Gastrocnemius medialis (tissue), 4 donors: ENCODE measurements at regions not wholly inside any gene's neighbourhood (a gene's known extent, or its start where the extent isn't known, plus 50 kb on each side); places are given as distances from the start of the nearest gene placed in this dataset.
A peak's percentile ranks its signal among the peaks of the same experiment; 100 is the strongest.

Experiments used
- ATAC-seq, 2 donors: fragments of 150-250 bp; one replicate each; pipeline ENCODE4 v1.9.1; 2016
- DNase-seq, 2 donors: peaks; one replicate each; pipeline ENCODE4 v3.0.0-alpha.2; 2019
- H3K27ac ChIP-seq, 4 donors: fragments of 200-600 bp; sonication (generic); 1 replicate in 1 of 4; 2 replicates in 3 of 4; pipeline ENCODE4 v1.5.1; 2016 to 2018; ENCODE audit warnings: mild to moderate bottlenecking in 2 of 4, moderate library complexity in 1 of 4
- H3K27me3 ChIP-seq, 3 donors: fragments of 200-600 bp; sonication (generic) in 2 of 3; 1 replicate in 1 of 3; 2 replicates in 2 of 3; pipeline versions ENCODE4 v1.5.1 to v1.6.0; 2016 to 2019; ENCODE audit warnings: mild to moderate bottlenecking in 1 of 3, moderate library complexity in 1 of 3
- H3K36me3 ChIP-seq, 2 donors: fragments of 200-600 bp; sonication (generic) in 1 of 2; one replicate each; pipeline ENCODE4 v1.5.1; 2017 to 2018
- H3K4me1 ChIP-seq, 2 donors: fragments of 200-600 bp; sonication (generic) in 1 of 2; one replicate each; pipeline ENCODE4 v1.5.1; 2016 to 2017; ENCODE audit warnings: mild to moderate bottlenecking in 2 of 2
- H3K4me3 ChIP-seq, 4 donors: fragments of 200-600 bp; sonication (generic) in 3 of 4; 1 replicate in 1 of 4; 2 replicates in 3 of 4; pipeline ENCODE4 v1.5.1; 2016 to 2019; ENCODE audit warnings: mild to moderate bottlenecking in 2 of 4
- H3K9me3 ChIP-seq, 3 donors: fragments of 200-600 bp; sonication (generic) in 2 of 3; 1 replicate in 1 of 3; 2 replicates in 2 of 3; pipeline ENCODE4 v1.5.1; 2016 to 2019
- CTCF ChIP-seq, 5 experiments: fragments of 450-650 bp in 3 of 5; fragments of 200-600 bp in 2 of 5; sonication (generic) in 2 of 5; IDR thresholded peaks in 4 of 5; conservative IDR thresholded peaks in 1 of 5; 1 replicate in 4 of 5; 2 replicates in 1 of 5; pipeline ENCODE4 v1.5.1; 2016 to 2019; ENCODE audit warnings: antibody characterized with exemption in 5 of 5, mild to moderate bottlenecking in 3 of 5, moderate library complexity in 3 of 5
- POLR2A ChIP-seq, 2 donors: fragments of 450-650 bp; IDR thresholded peaks; one replicate each; pipeline ENCODE4 v1.6.1; 2017; ENCODE audit warnings: antibody characterized with exemption in 2 of 2, mild to moderate bottlenecking in 2 of 2, moderate library complexity in 2 of 2
- in situ Hi-C, 4 donors: fragments of 200-750 bp; cut with MboI; loops; one replicate each; pipeline versions ENCODE4 v1.15.0 to v1.8.0; 2017; ENCODE audit warnings: low sequenced_read_pairs in 4 of 4
- intact Hi-C: fragments of 100-400 bp; cut with DNase I; formaldehyde crosslinking; loops from one replicate; pipeline ENCODE4 v1.15.1; 2023; ENCODE audit warnings: low total_unique reads

DNA sequence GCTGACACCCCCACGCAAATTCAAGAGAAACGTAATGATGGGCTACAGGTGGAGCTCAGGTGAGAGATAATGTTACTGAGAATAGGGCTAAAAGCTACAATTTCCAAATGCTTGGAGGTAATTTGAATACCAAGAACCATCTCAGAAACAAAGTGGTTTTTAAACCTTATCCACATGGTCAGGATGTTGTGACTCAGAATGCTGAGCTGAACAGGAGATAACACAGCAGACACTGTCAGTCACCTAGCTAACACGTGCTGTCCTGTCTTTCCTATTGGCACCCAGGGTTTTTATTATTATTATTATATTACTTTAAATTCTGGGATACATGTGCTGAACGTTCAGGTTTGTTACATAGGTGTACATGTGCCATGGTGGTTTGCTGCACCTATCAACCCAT is 233.0 kb upstream of the MAF start:
- in situ Hi-C loops = no loop called here
- TF ChIP-seq CTCF (IDR thresholded peaks at IDR 0.05 in 4 of 5, conservative IDR thresholded peaks at IDR 0.05 in 1 of 5) (no peak), POLR2A (IDR thresholded peaks at IDR 0.05) (no peak)

DNA sequence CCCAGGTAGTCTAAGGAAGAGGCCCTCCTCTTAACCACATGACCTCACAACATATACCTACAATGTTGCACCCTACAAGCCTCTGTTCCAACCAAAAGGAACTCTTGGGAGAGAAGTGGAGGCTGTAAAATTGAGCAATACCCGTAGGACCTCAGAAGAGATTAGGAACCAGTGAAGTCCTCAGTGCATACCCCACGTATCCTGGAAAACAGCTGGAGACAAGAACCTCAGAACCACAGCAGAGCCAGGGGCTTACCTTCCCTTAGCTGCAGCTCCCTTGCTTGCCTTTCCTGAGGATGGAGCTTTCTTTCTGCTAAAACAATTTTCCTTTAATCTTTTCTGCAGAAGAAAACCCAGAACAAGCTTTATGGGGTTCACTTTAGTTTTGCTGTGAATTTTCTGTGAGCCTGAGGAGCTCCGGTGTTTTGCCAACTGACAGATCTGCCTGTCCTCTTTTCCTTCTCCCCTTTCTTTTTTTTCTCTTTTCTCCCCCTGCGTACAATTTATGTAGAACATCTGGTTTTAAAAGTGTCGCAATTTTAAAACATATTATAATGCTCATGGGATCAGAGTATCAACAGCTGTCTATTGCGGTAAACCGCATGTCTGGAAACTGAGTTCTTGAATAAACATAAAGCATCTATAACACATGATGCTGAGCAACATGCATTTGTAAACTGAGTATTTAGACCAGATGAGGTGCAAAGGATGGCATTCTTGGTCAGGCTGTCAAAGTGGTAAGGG is 226.4 kb upstream of the MAF start:
- no peak for TF ChIP-seq CTCF (IDR thresholded peaks at IDR 0.05 in 4 of 5, conservative IDR thresholded peaks at IDR 0.05 in 1 of 5)
- no peak for TF ChIP-seq POLR2A (IDR thresholded peaks at IDR 0.05)
- H3K27ac ChIP-seq = no peak overlapping the region
- no peaks in the 10 kb centered on the region for H3K4me1 ChIP-seq
- H3K9me3 ChIP-seq = no peaks in the 10 kb centered on the region
- H3K4me3 ChIP-seq = no peak overlapping the region
- intact Hi-C loops = no loop called here
- peak in 1 of 2 donors; percentile 36 for ATAC-seq
- no peaks in the 10 kb centered on the region for H3K36me3 ChIP-seq
- no peak for DNase-seq
- in situ Hi-C loops = no loop called here
- H3K27me3 ChIP-seq = no peaks in the 10 kb centered on the region

More for the DNA sequence above, 233.0 kb upstream of the MAF start:
- H3K4me3 ChIP-seq = no peak overlapping the region
- H3K27ac ChIP-seq = no peak overlapping the region
- H3K36me3 ChIP-seq = no peaks in the 10 kb centered on the region
- no peaks in the 10 kb centered on the region for H3K9me3 ChIP-seq
- no peaks in the 10 kb centered on the region for H3K27me3 ChIP-seq
- no peak for DNase-seq
- no peak for ATAC-seq
- intact Hi-C loops = no loop called here
- H3K4me1 ChIP-seq = no peaks in the 10 kb centered on the region

- ATAC-seq (no peak), DNase-seq (no peak)
- intact Hi-C loops = no loop called here
- no peak overlapping the region for H3K4me3 ChIP-seq
- in situ Hi-C loops = no loop called here
- no peaks in the 10 kb centered on the region for H3K36me3 ChIP-seq
- no peaks in the 10 kb centered on the region for H3K9me3 ChIP-seq
- no peaks in the 10 kb centered on the region for H3K27me3 ChIP-seq
- TF ChIP-seq CTCF (IDR thresholded peaks at IDR 0.05 in 4 of 5, conservative IDR thresholded peaks at IDR 0.05 in 1 of 5) (no peak), POLR2A (IDR thresholded peaks at IDR 0.05) (no peak)
- no peaks in the 10 kb centered on the region for H3K4me1 ChIP-seq
- H3K27ac ChIP-seq = no peak overlapping the region
These were observed 224.5 kb upstream of the MAF start for GRCh38 chr16:79825002-79825401.

- Histone ChIP-seq H3K4me3 (no peak overlapping the region), H3K4me1 (no peaks in the 10 kb centered on the region), H3K36me3 (no peaks in the 10 kb centered on the region), H3K27me3 (no peaks in the 10 kb centered on the region), H3K9me3 (no peaks in the 10 kb centered on the region), H3K27ac (no peak overlapping the region)
- ATAC-seq (no peak), DNase-seq (no peak)
- no peak for TF ChIP-seq CTCF (IDR thresholded peaks at IDR 0.05 in 4 of 5, conservative IDR thresholded peaks at IDR 0.05 in 1 of 5)
- TF ChIP-seq POLR2A (IDR thresholded peaks at IDR 0.05) = no peak
- in situ Hi-C loops = no loop called here
- intact Hi-C loops = no loop called here
These were observed 223.1 kb upstream of the MAF start for GRCh38 chr16:79823639-79824038.

GRCh38 chr16:79821911-79822310 is 221.4 kb upstream of the MAF start:
- Histone ChIP-seq H3K4me1 (no peaks in the 10 kb centered on the region), H3K4me3 (no peak overlapping the region), H3K36me3 (no peaks in the 10 kb centered on the region), H3K9me3 (no peaks in the 10 kb centered on the region), H3K27me3 (no peaks in the 10 kb centered on the region), H3K27ac (no peak overlapping the region)
- ATAC-seq = no peak
- TF ChIP-seq POLR2A (IDR thresholded peaks at IDR 0.05) (no peak), CTCF (IDR thresholded peaks at IDR 0.05 in 4 of 5, conservative IDR thresholded peaks at IDR 0.05 in 1 of 5) (no peak)
- no peak for DNase-seq
- in situ Hi-C loops (no loop called here), intact Hi-C loops (no loop called here)
